ENCODE measurements at regions not wholly inside any gene's neighbourhood (a gene's known extent, or its start where the extent isn't known, plus 50 kb on each side); places are given as distances from the start of the nearest gene placed in this dataset.

- no peak for TF ChIP-seq POLR2AphosphoS5 (IDR thresholded peaks at IDR 0.05)
- no peak for TF ChIP-seq CTCF (IDR thresholded peaks at IDR 0.05 in 8 of 11, conservative IDR thresholded peaks at IDR 0.05 in 3 of 11)
- TF ChIP-seq POLR2A (IDR thresholded peaks at IDR 0.05) = no peak
Measured at GRCh38 chr10:121169406-121169805, 318.2 kb downstream of the WDR11 start.
